ENCODE measurements at regions not wholly inside any gene's neighbourhood (a gene's known extent, or its start where the extent isn't known, plus 50 kb on each side); places are given as distances from the start of the nearest gene placed in this dataset.

- H3K9me3 ChIP-seq = no peaks in the 10 kb centered on the region
- no peaks in the 10 kb centered on the region for H3K36me3 ChIP-seq
- DNase-seq = no peak
- H3K4me3 ChIP-seq = no peak overlapping the region
- H3K27me3 ChIP-seq = no peaks in the 10 kb centered on the region
Observed at GRCh38 chr12:92370828-92371227, 225.2 kb upstream of the BTG1 start.

GRCh38 chr12:92369636-92370035 is 224.0 kb upstream of the BTG1 start:
- DNase-seq = peak; percentile 89
- H3K9me3 ChIP-seq = no peaks in the 10 kb centered on the region
- H3K36me3 ChIP-seq = no peaks in the 10 kb centered on the region
- H3K27me3 ChIP-seq = no peaks in the 10 kb centered on the region
- H3K4me3 ChIP-seq = no peak overlapping the region

- Histone ChIP-seq H3K9me3 (no peaks in the 10 kb centered on the region), H3K4me3 (no peak overlapping the region), H3K27me3 (no peaks in the 10 kb centered on the region), H3K36me3 (no peaks in the 10 kb centered on the region)
- no peak for DNase-seq
Observed at GRCh38 chr12:92369056-92369455, 223.4 kb upstream of the BTG1 start.

GRCh38 chr12:92365836-92366235 is 220.2 kb upstream of the BTG1 start:
- Histone ChIP-seq H3K9me3 (no peaks in the 10 kb centered on the region), H3K4me3 (no peak overlapping the region), H3K27me3 (no peaks in the 10 kb centered on the region), H3K36me3 (no peaks in the 10 kb centered on the region)
- no peak for DNase-seq

- no peaks in the 10 kb centered on the region for H3K27me3 ChIP-seq
- H3K9me3 ChIP-seq = no peaks in the 10 kb centered on the region
- H3K36me3 ChIP-seq = no peaks in the 10 kb centered on the region
- H3K4me3 ChIP-seq = no peak overlapping the region
- DNase-seq = no peak
Observed at GRCh38 chr12:92365333-92365732, 219.7 kb upstream of the BTG1 start.

- Histone ChIP-seq H3K27me3 (no peaks in the 10 kb centered on the region), H3K9me3 (no peaks in the 10 kb centered on the region), H3K36me3 (no peaks in the 10 kb centered on the region), H3K4me3 (no peak overlapping the region)
- DNase-seq = no peak
Observed at GRCh38 chr12:92363295-92364146, 217.9 kb upstream of the BTG1 start.

- no peak overlapping the region for H3K4me3 ChIP-seq
- DNase-seq = no peak
- H3K36me3 ChIP-seq = no peaks in the 10 kb centered on the region
Observed at GRCh38 chr12:92362785-92363184, 217.1 kb upstream of the BTG1 start.

GRCh38 chr12:92362126-92362525 is 216.5 kb upstream of the BTG1 start:
- H3K27me3 ChIP-seq = no peaks in the 10 kb centered on the region
- DNase-seq = no peak
- no peaks in the 10 kb centered on the region for H3K36me3 ChIP-seq
- no peak overlapping the region for H3K4me3 ChIP-seq
- H3K9me3 ChIP-seq = no peaks in the 10 kb centered on the region

More at GRCh38 chr12:92362785-92363184, 217.1 kb upstream of the BTG1 start:
- Histone ChIP-seq H3K27me3 (no peaks in the 10 kb centered on the region), H3K9me3 (no peaks in the 10 kb centered on the region)

GRCh38 chr12:92360543-92360942 is 214.9 kb upstream of the BTG1 start:
- Histone ChIP-seq H3K36me3 (no peaks in the 10 kb centered on the region), H3K9me3 (no peaks in the 10 kb centered on the region), H3K27me3 (no peaks in the 10 kb centered on the region), H3K4me3 (no peak overlapping the region)
- DNase-seq = no peak

GRCh38 chr12:92359581-92360209 is 214.0 kb upstream of the BTG1 start:
- Histone ChIP-seq H3K27me3 (no peaks in the 10 kb centered on the region), H3K36me3 (no peaks in the 10 kb centered on the region), H3K9me3 (no peaks in the 10 kb centered on the region), H3K4me3 (no peak overlapping the region)
- DNase-seq = no peak

- no peak for DNase-seq
- H3K36me3 ChIP-seq = no peaks in the 10 kb centered on the region
- no peaks in the 10 kb centered on the region for H3K27me3 ChIP-seq
- H3K9me3 ChIP-seq = no peaks in the 10 kb centered on the region
- no peak overlapping the region for H3K4me3 ChIP-seq
Observed at GRCh38 chr12:92357584-92358261, 212.1 kb upstream of the BTG1 start.

- DNase-seq = peak; percentile 16
Observed at GRCh38 chr12:92356425-92356824, 210.8 kb upstream of the BTG1 start.

GRCh38 chr12:92349635-92350034 is 204.0 kb upstream of the BTG1 start:
- Histone ChIP-seq H3K4me3 (no peak overlapping the region), H3K36me3 (no peaks in the 10 kb centered on the region), H3K27me3 (no peaks in the 10 kb centered on the region), H3K9me3 (no peaks in the 10 kb centered on the region)
- DNase-seq = no peak

More at GRCh38 chr12:92356425-92356824, 210.8 kb upstream of the BTG1 start:
- Histone ChIP-seq H3K4me3 (no peak overlapping the region), H3K9me3 (no peaks in the 10 kb centered on the region), H3K36me3 (no peaks in the 10 kb centered on the region), H3K27me3 (no peaks in the 10 kb centered on the region)

- H3K27me3 ChIP-seq = no peaks in the 10 kb centered on the region
- H3K36me3 ChIP-seq = no peaks in the 10 kb centered on the region
Observed at GRCh38 chr12:92342574-92342973, 196.9 kb upstream of the BTG1 start.

GRCh38 chr12:92341065-92341668 is 195.5 kb upstream of the BTG1 start:
- Histone ChIP-seq H3K36me3 (no peaks in the 10 kb centered on the region), H3K9me3 (no peaks in the 10 kb centered on the region), H3K4me3 (no peak overlapping the region), H3K27me3 (no peaks in the 10 kb centered on the region)
- no peak for DNase-seq

More at GRCh38 chr12:92342574-92342973, 196.9 kb upstream of the BTG1 start:
- Histone ChIP-seq H3K9me3 (no peaks in the 10 kb centered on the region), H3K4me3 (no peak overlapping the region)
- no peak for DNase-seq

- Histone ChIP-seq H3K4me3 (no peak overlapping the region), H3K9me3 (no peaks in the 10 kb centered on the region), H3K36me3 (no peaks in the 10 kb centered on the region), H3K27me3 (no peaks in the 10 kb centered on the region)
- DNase-seq = no peak
Observed at GRCh38 chr12:92340441-92341064, 194.9 kb upstream of the BTG1 start.

- H3K36me3 ChIP-seq = no peaks in the 10 kb centered on the region
- H3K27me3 ChIP-seq = no peaks in the 10 kb centered on the region
- no peak for DNase-seq
- H3K9me3 ChIP-seq = no peaks in the 10 kb centered on the region
- no peak overlapping the region for H3K4me3 ChIP-seq
Observed at GRCh38 chr12:92340003-92340402, 194.4 kb upstream of the BTG1 start.

All from MG63 (cell line).